Bone marrow (tissue), 2 donors: ENCODE measurements at regions not wholly inside any gene's neighbourhood (a gene's known extent, or its start where the extent isn't known, plus 50 kb on each side); places are given as distances from the start of the nearest gene placed in this dataset.
"Not testable (repeated sequence)": the region's sequence is repeated elsewhere in the genome, so short reads cannot be mapped to it uniquely, and the experiment has no call there.

Experiments used
- DNase-seq, 2 donors: peaks; one replicate each; lab custom pipeline; 2025; lab: John Stamatoyannopoulos, UW

DNA sequence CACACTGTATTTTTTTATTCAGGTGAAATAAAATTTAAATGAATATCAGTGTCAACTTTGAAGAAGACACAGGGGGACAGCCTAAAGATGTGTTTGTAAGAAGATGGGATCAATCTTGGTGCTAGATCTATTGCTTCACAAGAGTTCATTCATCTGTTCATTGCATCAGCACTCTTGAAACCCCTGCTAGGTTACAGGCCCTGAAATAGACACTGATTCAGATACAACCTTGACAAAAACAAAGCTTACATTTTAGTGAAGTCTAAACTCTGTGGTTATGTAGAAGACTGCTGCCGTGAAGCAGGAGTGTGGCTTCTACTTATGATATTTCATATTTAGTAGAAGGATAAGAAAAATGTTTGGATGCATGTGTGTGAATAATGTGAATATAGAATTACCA is 215.9 kb upstream of the LRRC61 start:
- not testable (repeated sequence) for DNase-seq

- DNase-seq = not testable (repeated sequence)
Observed at GRCh38 chr7:150110375-150110820, 212.8 kb upstream of the LRRC61 start.

DNA sequence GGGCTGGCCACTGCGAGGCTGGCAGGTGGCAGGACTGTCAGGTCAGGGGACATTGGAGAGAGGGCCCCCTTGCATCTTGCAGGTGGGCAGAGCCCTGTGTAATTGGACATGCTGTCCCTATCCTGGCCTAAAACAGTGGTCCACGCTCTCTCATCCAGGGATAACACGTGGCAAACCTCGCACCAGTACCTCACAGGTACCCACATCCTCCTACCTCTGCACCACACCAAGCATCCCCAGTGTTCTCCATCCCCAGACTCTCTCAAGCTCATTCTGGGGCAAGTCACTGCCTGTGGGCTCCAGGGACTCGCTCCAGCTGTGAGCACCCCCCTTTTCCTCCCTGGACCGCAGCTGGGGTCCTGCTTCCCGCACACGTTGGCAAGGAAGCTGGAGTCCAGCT is 212.3 kb upstream of the LRRC61 start:
- not testable (repeated sequence) for DNase-seq

DNA sequence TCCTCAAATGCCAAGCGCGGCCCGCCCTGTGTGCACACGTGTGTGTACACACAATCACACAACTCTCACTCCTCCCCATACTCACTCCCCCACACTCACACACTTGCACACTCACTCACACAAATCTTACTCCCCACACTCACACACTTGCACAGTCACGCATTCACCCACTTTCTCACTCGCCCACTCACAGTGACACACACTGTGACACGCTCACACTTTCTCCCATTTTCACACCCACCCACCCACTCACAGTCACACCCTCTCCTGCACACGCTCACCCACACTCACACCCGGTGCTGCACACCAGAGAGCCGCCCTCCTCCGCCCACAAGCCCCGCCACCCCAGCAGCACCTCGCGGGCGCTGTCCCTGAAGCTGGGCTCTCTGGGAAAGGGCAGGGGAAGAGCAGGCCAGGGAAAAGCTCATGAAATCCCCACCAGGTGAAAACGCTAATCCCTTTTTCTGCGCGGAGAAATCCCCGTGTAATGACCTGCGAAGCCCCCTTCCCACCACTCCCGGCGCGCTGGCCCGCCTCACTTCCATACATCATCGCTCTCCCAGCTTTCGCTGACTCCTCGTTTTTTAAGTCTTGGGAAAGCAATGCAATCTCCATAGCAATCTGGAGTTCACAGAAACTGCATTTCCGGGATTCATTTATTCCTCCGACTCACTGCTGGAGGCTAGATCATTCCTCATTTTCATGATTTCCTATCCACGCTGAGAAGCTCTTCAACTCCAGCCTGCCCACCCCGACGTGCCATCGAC is 211.6 kb upstream of the LRRC61 start:
- not testable (repeated sequence) for DNase-seq

- DNase-seq = not testable (repeated sequence)
Observed at GRCh38 chr7:150113301-150113700, 209.9 kb upstream of the LRRC61 start.

GRCh38 chr7:150114591-150114990 is 208.6 kb upstream of the LRRC61 start:
- DNase-seq = not testable (repeated sequence)

GRCh38 chr7:150119966-150120365 is 203.2 kb upstream of the LRRC61 start:
- not testable (repeated sequence) for DNase-seq

GRCh38 chr7:150125831-150126230 is 197.3 kb upstream of the LRRC61 start:
- not testable (repeated sequence) for DNase-seq

GRCh38 chr7:150134451-150134850 is 188.7 kb upstream of the LRRC61 start:
- not testable (repeated sequence) for DNase-seq

DNA sequence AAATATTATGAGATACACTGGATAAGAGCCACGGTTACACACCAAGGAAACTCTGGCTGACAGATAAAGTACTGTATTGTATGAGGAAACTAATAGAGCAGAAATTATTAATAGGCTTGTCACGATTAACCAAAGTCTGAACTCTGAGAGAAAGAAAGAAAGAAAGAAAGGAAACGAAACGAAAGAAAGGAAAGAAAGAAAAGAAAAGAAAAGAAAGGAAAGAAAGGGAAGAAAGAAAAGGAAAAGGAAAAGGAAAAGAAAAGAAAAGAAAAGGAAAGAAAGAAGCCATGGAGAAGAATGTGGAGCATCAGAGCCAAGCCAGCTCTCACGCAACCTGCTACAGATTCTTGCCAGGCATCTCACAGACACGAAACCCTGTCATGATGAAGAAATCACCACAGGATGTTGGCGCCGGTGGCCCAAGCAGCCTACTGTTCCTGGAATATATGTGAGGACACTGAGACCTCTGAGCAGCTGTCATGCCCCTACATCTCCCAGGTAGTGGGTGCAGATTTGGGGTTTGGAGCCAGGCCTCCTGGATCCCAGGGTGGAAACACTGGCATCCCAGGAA is 187.4 kb upstream of the LRRC61 start:
- not testable (repeated sequence) for DNase-seq

- DNase-seq = not testable (repeated sequence)
Observed at GRCh38 chr7:150139840-150140239, 183.3 kb upstream of the LRRC61 start.

DNA sequence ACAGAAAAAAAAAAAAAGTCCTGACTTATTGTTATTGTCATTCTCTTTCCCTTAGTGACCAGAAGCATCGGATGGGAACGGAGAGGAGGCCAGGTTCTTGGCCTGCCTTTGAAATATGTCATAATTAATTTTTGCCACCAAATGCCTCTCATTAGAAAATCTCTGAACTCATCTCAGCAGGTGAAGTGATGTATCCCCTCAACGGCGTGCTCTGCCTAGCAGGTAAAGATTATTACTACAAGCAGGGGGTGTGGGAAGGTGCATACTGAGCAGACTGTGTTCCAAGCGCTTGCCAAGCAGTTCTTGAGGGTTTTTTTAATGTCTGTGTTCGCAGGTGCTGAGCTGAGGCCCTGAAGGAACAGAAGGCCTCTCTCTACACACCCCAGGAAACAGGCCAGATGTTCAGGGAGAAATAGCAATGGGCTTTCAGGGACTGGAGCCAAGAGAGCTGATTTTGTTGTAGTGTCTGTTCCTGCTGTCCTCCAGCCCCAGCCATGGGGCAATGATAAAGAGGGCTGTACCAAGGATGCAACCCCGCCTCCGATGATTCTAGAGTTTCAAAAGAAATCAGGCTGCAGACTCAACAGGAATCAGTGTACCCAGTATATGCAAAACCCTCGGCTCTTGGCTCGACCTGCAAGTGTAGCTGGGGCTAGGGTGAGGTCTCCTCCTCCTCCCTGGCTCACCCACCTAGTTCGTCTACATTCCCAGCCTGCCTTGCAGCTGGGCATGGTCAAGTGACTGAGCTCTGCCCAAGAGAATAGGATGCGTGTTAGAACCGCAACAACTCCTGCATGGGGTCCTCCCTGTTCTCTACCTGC is 181.4 kb upstream of the LRRC61 start:
- DNase-seq = not testable (repeated sequence)

GRCh38 chr7:150146124-150146523 is 177.0 kb upstream of the LRRC61 start:
- DNase-seq = not testable (repeated sequence)

DNA sequence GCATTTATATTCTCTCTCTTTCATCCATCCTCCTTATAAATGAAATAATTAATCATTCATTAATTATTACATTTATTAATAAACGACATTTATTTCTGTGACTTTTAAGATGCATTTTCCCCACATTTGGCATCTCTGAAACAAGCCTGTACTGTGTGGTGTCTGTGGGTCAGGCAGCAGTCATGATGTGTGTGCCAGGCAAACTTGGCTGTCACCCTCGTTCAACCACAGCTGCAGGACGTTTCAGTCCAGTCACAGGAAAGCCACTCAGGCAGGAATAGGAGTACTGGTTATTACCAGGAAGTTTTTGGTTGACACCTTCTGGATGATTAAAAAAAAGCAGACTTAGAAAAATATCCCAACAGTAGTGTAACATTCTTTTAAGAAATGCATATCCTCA is 175.6 kb upstream of the LRRC61 start:
- DNase-seq = not testable (repeated sequence)

- not testable (repeated sequence) for DNase-seq
Observed at GRCh38 chr7:150156015-150156414, 167.1 kb upstream of the LRRC61 start.

- not testable (repeated sequence) for DNase-seq
Observed at GRCh38 chr7:150158696-150159095, 164.5 kb upstream of the LRRC61 start.

DNA sequence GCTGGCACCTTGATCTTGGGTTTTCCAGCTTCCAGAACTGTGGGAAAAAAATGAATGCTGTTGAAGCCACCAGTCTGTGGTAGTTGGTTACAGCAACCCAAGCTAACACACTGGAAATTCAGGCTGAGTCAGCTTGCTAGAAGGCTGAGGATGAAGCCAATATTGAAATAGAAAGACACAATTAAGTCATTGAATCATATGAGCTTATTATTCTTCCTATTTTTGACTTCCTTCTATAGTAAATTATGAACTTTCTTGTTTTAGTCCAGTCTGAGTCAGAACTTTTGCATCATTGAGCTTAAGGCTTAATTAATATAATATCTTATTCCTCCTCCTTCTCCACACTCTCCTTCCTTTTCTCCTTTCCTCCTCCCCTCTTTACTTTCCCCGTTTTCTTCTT is 153.6 kb upstream of the LRRC61 start:
- DNase-seq = not testable (repeated sequence)

DNA sequence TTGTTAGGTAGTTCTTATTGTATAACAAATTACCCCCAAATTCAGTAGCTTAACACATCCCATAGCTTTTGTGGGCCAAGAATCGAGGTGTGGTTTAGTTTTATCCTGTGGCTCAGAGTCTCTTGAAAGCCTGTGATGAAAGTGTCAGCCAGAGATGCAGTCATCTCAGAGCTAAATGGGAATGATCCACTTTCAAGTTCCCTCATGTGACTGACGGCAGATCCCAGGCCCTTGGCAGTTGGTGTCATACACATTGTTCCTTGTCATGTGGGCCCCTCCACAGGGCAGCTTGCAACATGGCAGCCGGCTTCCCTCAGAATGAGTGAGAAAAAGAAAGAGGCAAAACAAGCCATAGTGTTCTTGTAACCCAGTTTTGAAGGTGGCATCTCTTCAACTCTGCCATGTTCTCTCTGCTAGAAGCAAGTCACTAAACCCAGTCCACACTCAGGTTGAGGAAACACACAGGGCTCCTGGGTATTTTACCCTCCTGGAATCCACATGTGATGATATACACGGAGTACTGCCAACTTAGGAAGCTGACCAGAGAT is 153.1 kb upstream of the LRRC61 start:
- DNase-seq = not testable (repeated sequence)

GRCh38 chr7:150183602-150184001 is 139.6 kb upstream of the LRRC61 start:
- DNase-seq = not testable (repeated sequence)

GRCh38 chr7:150189963-150190362 is 133.2 kb upstream of the LRRC61 start:
- DNase-seq = not testable (repeated sequence)

- not testable (repeated sequence) for DNase-seq
Observed at GRCh38 chr7:150192541-150192940, 130.6 kb upstream of the LRRC61 start.

DNA sequence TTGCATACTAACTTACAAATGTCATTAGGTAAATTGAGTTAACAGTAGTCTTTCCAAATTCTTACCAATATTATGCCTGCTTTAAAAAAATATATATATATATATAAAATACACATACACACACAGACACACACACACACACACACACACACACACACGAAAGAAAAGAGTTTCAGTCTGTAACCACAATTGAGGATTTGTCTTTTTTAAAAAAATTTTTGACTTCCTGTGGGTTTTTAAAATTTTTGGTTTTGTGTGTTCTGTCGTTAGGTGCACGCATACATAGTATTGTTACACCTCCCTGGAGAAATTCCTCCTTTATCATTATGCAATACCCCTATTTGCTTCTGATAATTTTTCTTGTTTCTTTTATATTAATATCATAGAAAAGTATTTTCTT is 129.3 kb upstream of the LRRC61 start:
- not testable (repeated sequence) for DNase-seq
